GM18858 (cell line): ENCODE measurements at regions not wholly inside any gene's neighbourhood (a gene's known extent, or its start where the extent isn't known, plus 50 kb on each side); places are given as distances from the start of the nearest gene placed in this dataset.
A peak's percentile ranks its signal among the peaks of the same experiment; 100 is the strongest.

Source experiments
- ATAC-seq: cut with Tn5 transposase; IDR thresholded peaks from one replicate; pipeline ENCODE4 v1.9.1; 2021; ENCODE audit not compliant: unreplicated experiment

- no peak for ATAC-seq
Observed at GRCh38 chr2:223107825-223108224, 55.8 kb downstream of the KCNE4 start.

- ATAC-seq, result no peak
Observed at GRCh38 chr2:223108351-223109050, 56.5 kb downstream of the KCNE4 start.

GRCh38 chr2:223109341-223109740 is 57.4 kb downstream of the KCNE4 start:
- no peak for ATAC-seq

GRCh38 chr2:223113161-223113560 is 61.2 kb downstream of the KCNE4 start:
- ATAC-seq, result no peak

- ATAC-seq, result no peak
Observed at GRCh38 chr2:223114170-223114569, 62.2 kb downstream of the KCNE4 start.

GRCh38 chr2:223114917-223115316 is 62.9 kb downstream of the KCNE4 start:
- ATAC-seq, result no peak

- ATAC-seq, result no peak
Observed at GRCh38 chr2:223117533-223117932, 65.5 kb downstream of the KCNE4 start.

- no peak for ATAC-seq
Observed at GRCh38 chr2:223121283-223121682, 69.3 kb downstream of the KCNE4 start.

GRCh38 chr2:223122781-223123180 is 70.8 kb downstream of the KCNE4 start:
- no peak for ATAC-seq

- no peak for ATAC-seq
Observed at GRCh38 chr2:223123855-223124610, 72.0 kb downstream of the KCNE4 start.

GRCh38 chr2:223141606-223142005 is 89.6 kb downstream of the KCNE4 start:
- ATAC-seq, result no peak

GRCh38 chr2:223142118-223142517 is 90.1 kb downstream of the KCNE4 start:
- no peak for ATAC-seq

GRCh38 chr2:223147431-223147830 is 95.4 kb downstream of the KCNE4 start:
- no peak for ATAC-seq

- ATAC-seq, result no peak
Observed at GRCh38 chr2:223148516-223148915, 96.5 kb downstream of the KCNE4 start.

GRCh38 chr2:223155956-223156355 is 104.0 kb downstream of the KCNE4 start:
- no peak for ATAC-seq

GRCh38 chr2:223161873-223162458 is 110.0 kb downstream of the KCNE4 start:
- ATAC-seq, result no peak

GRCh38 chr2:223165423-223166214 is 113.6 kb downstream of the KCNE4 start:
- no peak for ATAC-seq

GRCh38 chr2:223166215-223166493 is 114.2 kb downstream of the KCNE4 start:
- ATAC-seq, result no peak

GRCh38 chr2:223166983-223167650 is 115.1 kb downstream of the KCNE4 start:
- ATAC-seq, result no peak

- ATAC-seq, result peak; percentile 75
Observed at GRCh38 chr2:223169830-223170605, 118.0 kb downstream of the KCNE4 start.
